OCI-LY1 (cell line): ENCODE measurements at regions not wholly inside any gene's neighbourhood (a gene's known extent, or its start where the extent isn't known, plus 50 kb on each side); places are given as distances from the start of the nearest gene placed in this dataset.

ENCODE experiments used
- H2AFZ ChIP-seq: fragments of 200-600 bp; sonication (generic), shearing (Covaris generic); 2 replicates; pipeline ENCODE4 v1.6.0; 2014; ENCODE audit warnings: antibody characterized with exemption, mild to moderate bottlenecking, low read length
- H3F3A ChIP-seq: fragments of 200-600 bp; sonication (generic), shearing (Covaris generic); 2 replicates; pipeline ENCODE4 v1.6.0; 2014; ENCODE audit warnings: mild to moderate bottlenecking, antibody characterized with exemption, low read length, moderate library complexity; ENCODE audit not compliant: insufficient read depth
- H3K27ac ChIP-seq: fragments of 200-600 bp; sonication (generic); 2 replicates; pipeline ENCODE4 v1.5.1; 2014; ENCODE audit warnings: low read length, mixed run types, mild to moderate bottlenecking, low read depth; ENCODE audit not compliant: poor library complexity, severe bottlenecking
- H3K27me3 ChIP-seq: fragments of 200-600 bp; sonication (generic); 2 replicates; pipeline ENCODE4 v1.6.0; 2014; ENCODE audit warnings: antibody characterized with exemption, mild to moderate bottlenecking, low read length, moderate library complexity; ENCODE audit not compliant: insufficient read depth
- H3K36me3 ChIP-seq: fragments of 200-600 bp; sonication (generic); 2 replicates; pipeline ENCODE4 v1.6.1; 2014; ENCODE audit warnings: mild to moderate bottlenecking, antibody characterized with exemption, low read length, moderate library complexity, mixed read lengths; ENCODE audit not compliant: insufficient read depth
- H3K4me1 ChIP-seq: fragments of 200-600 bp; sonication (generic); 2 replicates; pipeline ENCODE4 v1.5.1; 2014; ENCODE audit warnings: mild to moderate bottlenecking, low read length, moderate library complexity; ENCODE audit not compliant: insufficient read depth, severe bottlenecking
- H3K4me2 ChIP-seq: fragments of 200-600 bp; sonication (generic), shearing (Covaris generic); 2 replicates; pipeline ENCODE4 v1.6.1; 2014; ENCODE audit warnings: low read length
- H3K4me3 ChIP-seq: fragments of 200-600 bp; sonication (generic); 2 replicates; pipeline ENCODE4 v1.5.1; 2014; ENCODE audit warnings: low read length, low read depth, mild to moderate bottlenecking, mixed read lengths; ENCODE audit not compliant: poor library complexity, severe bottlenecking
- H3K79me2 ChIP-seq: fragments of 200-600 bp; shearing (Covaris generic); 2 replicates; pipeline ENCODE4 v1.6.1; 2016; ENCODE audit warnings: mixed run types, low read length, mixed read lengths; ENCODE audit not compliant: insufficient read depth
- H3K9ac ChIP-seq: fragments of 200-600 bp; sonication (generic), shearing (Covaris generic); 2 replicates; pipeline ENCODE4 v1.6.1; 2014; ENCODE audit warnings: mild to moderate bottlenecking, low read length, mixed read lengths
- H3K9me2 ChIP-seq: fragments of 200-600 bp; sonication (generic), shearing (Covaris generic); 2 replicates; pipeline ENCODE4 v1.6.1; 2014; ENCODE audit warnings: low read depth, mild to moderate bottlenecking, low read length, mixed read lengths
- H3K9me3 ChIP-seq: fragments of 200-600 bp; shearing (Covaris generic); 2 replicates; pipeline ENCODE4 v1.6.1; 2014; ENCODE audit warnings: low read length, mixed read lengths
- H4K20me1 ChIP-seq: fragments of 200-600 bp; sonication (generic), shearing (Covaris generic); 2 replicates; pipeline ENCODE4 v1.6.0; 2016; ENCODE audit warnings: mild to moderate bottlenecking, low read length; ENCODE audit not compliant: insufficient read depth
- EZH2 ChIP-seq: fragments of 200-600 bp; sonication (generic), shearing (Covaris generic); IDR thresholded peaks from 2 replicates; pipeline ENCODE4 v1.8.0; 2017; ENCODE audit warnings: borderline replicate concordance, mixed run types, mild to moderate bottlenecking, antibody characterized with exemption, low read length, moderate library complexity, mixed read lengths
- TF ChIP-seq, protein P1 (sequence below): fragments of 200-600 bp; sonication (generic), shearing (Covaris generic); IDR thresholded peaks from 2 replicates; pipeline ENCODE4 v1.5.1; 2017; ENCODE audit warnings: mild to moderate bottlenecking, antibody characterized with exemption, low read length, moderate library complexity, mixed read lengths

DNA sequence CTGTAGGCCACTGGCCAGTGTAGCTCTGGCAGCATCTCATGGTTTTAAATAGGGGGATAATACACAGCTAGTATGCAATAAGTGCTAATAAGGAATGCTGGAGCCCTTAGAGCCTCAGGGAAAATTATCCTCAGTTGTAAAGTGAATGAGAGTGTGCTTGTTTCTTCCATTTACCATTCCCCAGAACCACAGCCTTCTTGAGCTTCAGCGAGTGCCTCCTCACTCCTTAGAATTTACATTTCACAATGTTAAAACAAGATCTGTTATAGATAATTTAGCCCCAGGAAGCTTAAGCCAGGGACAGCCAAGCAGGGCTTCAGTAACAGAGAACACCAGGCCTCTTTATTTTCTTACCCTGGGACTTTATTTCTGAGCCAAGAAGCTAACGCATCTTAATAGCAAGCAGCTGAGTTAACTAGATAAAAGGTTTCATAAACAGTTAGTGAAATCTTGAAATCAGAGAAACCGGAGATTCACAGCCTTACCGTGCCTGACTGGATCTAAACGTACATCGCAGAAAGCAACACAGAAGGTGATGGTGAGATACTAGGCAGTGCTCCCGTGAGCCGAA is 535.2 kb downstream of the TDRD15 start:
- Histone ChIP-seq H4K20me1 (no peaks in the 10 kb centered on the region), H3K27ac (no peak overlapping the region), H3K4me3 (no peak overlapping the region), H3K79me2 (no peaks in the 10 kb centered on the region), H3K9me3 (no peaks in the 10 kb centered on the region), H3K36me3 (no peaks in the 10 kb centered on the region), H3K9me2 (no peaks in the 10 kb centered on the region), H3K4me2 (no peak overlapping the region), H3F3A (no peaks in the 10 kb centered on the region), H3K4me1 (no peaks in the 10 kb centered on the region), H3K27me3 (no peaks in the 10 kb centered on the region; the same call in 1 of the 2 replicates), H2AFZ (no peak overlapping the region), H3K9ac (no peak overlapping the region)
- no peak for TF ChIP-seq EZH2
- TF ChIP-seq, protein P1, sequence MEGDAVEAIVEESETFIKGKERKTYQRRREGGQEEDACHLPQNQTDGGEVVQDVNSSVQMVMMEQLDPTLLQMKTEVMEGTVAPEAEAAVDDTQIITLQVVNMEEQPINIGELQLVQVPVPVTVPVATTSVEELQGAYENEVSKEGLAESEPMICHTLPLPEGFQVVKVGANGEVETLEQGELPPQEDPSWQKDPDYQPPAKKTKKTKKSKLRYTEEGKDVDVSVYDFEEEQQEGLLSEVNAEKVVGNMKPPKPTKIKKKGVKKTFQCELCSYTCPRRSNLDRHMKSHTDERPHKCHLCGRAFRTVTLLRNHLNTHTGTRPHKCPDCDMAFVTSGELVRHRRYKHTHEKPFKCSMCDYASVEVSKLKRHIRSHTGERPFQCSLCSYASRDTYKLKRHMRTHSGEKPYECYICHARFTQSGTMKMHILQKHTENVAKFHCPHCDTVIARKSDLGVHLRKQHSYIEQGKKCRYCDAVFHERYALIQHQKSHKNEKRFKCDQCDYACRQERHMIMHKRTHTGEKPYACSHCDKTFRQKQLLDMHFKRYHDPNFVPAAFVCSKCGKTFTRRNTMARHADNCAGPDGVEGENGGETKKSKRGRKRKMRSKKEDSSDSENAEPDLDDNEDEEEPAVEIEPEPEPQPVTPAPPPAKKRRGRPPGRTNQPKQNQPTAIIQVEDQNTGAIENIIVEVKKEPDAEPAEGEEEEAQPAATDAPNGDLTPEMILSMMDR = no peak

DNA sequence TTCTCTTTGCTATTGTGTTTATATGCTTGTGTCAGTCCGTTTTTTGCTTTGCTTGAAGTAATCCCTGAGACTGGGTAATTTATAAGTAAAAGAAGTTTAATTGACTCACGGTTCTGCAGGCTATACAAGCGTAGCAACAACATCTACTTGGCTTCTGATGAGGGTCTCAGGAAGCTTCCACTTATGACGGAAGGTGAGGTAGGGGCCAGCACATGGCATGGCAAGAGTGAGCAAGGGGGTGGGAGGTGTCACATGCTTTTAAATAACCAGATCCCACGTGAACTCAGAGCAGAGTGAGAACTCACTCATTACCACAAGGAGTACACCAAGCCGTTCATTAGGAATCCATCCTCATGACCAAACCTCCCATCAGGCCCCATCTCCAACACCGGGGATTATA is 540.3 kb downstream of the TDRD15 start:
- TF ChIP-seq, protein P1 = no peak
- Histone ChIP-seq H3K9me3 (no peaks in the 10 kb centered on the region), H3F3A (no peaks in the 10 kb centered on the region), H3K36me3 (no peaks in the 10 kb centered on the region), H3K79me2 (no peaks in the 10 kb centered on the region), H3K4me2 (no peak overlapping the region), H3K4me3 (no peak overlapping the region), H2AFZ (no peak overlapping the region), H3K4me1 (no peaks in the 10 kb centered on the region), H3K27me3 (no peaks in the 10 kb centered on the region), H3K27ac (no peak overlapping the region), H3K9me2 (no peaks in the 10 kb centered on the region), H3K9ac (no peak overlapping the region), H4K20me1 (no peaks in the 10 kb centered on the region)

DNA sequence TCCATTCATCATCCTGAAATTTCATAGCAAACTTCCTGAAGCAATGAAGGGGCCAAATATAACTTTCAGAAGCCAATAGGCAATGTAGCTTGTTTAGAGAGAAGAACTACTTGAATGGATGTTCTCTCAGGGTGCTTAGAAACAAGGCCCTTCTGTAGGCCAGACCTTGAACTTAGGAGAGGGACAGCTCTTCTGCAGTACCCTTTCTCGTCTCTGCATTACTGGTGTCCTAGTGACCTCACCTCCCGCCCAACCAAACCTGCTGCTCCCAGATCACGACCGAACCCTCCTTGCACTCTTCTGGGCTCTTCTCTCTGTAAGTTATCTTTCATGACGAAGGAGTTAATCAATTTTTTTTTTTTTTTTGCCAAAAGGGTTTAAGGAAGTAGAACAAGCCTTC is 543.9 kb downstream of the TDRD15 start:
- no peak for TF ChIP-seq EZH2
- TF ChIP-seq, protein P1 = no peak
- H3F3A ChIP-seq = no peaks in the 10 kb centered on the region
- no peak overlapping the region for H3K4me2 ChIP-seq
- no peaks in the 10 kb centered on the region for H3K79me2 ChIP-seq
- no peaks in the 10 kb centered on the region for H3K4me1 ChIP-seq
- no peaks in the 10 kb centered on the region for H3K27me3 ChIP-seq
- H2AFZ ChIP-seq = no peak overlapping the region
- H3K36me3 ChIP-seq = no peaks in the 10 kb centered on the region
- H3K9me3 ChIP-seq = no peaks in the 10 kb centered on the region
- H3K27ac ChIP-seq = no peak overlapping the region
- H4K20me1 ChIP-seq = no peaks in the 10 kb centered on the region
- no peaks in the 10 kb centered on the region for H3K9me2 ChIP-seq
- no peak overlapping the region for H3K4me3 ChIP-seq
- no peak overlapping the region for H3K9ac ChIP-seq
